ENCODE measurements at regions not wholly inside any gene's neighbourhood (a gene's known extent, or its start where the extent isn't known, plus 50 kb on each side); places are given as distances from the start of the nearest gene placed in this dataset.

- TF ChIP-seq CTCF (IDR thresholded peaks at IDR 0.05), result no peak
- no peak for TF ChIP-seq POLR2A (IDR thresholded peaks at IDR 0.05)
Observed at GRCh38 chr6:166800137-166800536, 156.2 kb downstream of the RNASET2 start.
